Lower lobe of right lung (tissue), 2 donors: ENCODE measurements at regions not wholly inside any gene's neighbourhood (a gene's known extent, or its start where the extent isn't known, plus 50 kb on each side); places are given as distances from the start of the nearest gene placed in this dataset.

Experiments used
- ATAC-seq, 2 donors: fragments of 200-7000 bp; cut with Tn5 transposase; one replicate each; pipeline ENCODE4 v1.9.1; 2020 to 2022; ENCODE audit warnings: mild to moderate bottlenecking in 2 of 2, moderate library complexity in 2 of 2
- DNase-seq: peaks from one replicate; pipeline ENCODE4 v3.0.0-alpha.2; 2020
- H3K27ac ChIP-seq: fragments of 200-600 bp; one replicate; pipeline ENCODE4 v1.8.0; 2022
- H3K27me3 ChIP-seq: fragments of 200-600 bp; one replicate; pipeline ENCODE4 v1.8.0; 2022; ENCODE audit warnings: low read depth
- H3K36me3 ChIP-seq: fragments of 200-600 bp; one replicate; pipeline ENCODE4 v1.8.0; 2022; ENCODE audit warnings: mild to moderate bottlenecking
- H3K4me1 ChIP-seq: fragments of 200-600 bp; one replicate; pipeline ENCODE4 v1.8.0; 2022
- H3K4me3 ChIP-seq: fragments of 200-600 bp; one replicate; pipeline ENCODE4 v1.8.0; 2022; ENCODE audit warnings: mild to moderate bottlenecking
- H3K9me3 ChIP-seq: fragments of 200-600 bp; one replicate; pipeline ENCODE4 v1.8.0; 2022
- intact Hi-C: fragments of 100-400 bp; cut with DNase I; formaldehyde crosslinking; loops from one replicate; pipeline ENCODE4 v1.11.0; 2022
- TF ChIP-seq, protein P1 (sequence below): fragments of 200-600 bp; IDR thresholded peaks from one replicate; pipeline ENCODE4 v1.8.0; 2022; ENCODE audit warnings: antibody characterized with exemption, mild to moderate bottlenecking
- donor health status: DM: no; HTN: yes; CAD: no; lungs with severe emphysema.

DNA sequence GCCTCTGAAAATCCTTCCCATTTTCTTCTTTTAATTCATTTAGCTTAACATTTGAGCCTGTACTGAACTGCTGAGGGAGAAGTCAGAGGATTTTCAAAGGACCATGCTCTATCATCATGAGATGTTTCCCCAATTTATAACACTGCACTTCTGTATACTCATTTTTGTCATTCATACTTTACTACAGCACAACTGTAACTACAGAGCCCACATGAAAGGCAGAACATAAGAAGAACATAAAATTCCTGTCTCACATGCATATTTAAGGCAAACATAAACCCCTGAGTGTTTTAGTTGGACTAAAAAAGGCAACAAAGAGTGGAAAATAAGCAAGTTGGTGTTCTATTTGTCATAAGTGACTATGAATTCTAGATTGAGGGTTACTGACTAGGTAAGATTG is 237.7 kb upstream of the ARPP21 start:
- ATAC-seq, result no peak
- no peak for DNase-seq
- Histone ChIP-seq H3K4me3 (no peak overlapping the region), H3K36me3 (no peaks in the 10 kb centered on the region), H3K9me3 (no peaks in the 10 kb centered on the region), H3K27me3 (no peaks in the 10 kb centered on the region), H3K27ac (no peak overlapping the region), H3K4me1 (no peaks in the 10 kb centered on the region)
- intact Hi-C loops, result no loop called here
- TF ChIP-seq, protein P1, sequence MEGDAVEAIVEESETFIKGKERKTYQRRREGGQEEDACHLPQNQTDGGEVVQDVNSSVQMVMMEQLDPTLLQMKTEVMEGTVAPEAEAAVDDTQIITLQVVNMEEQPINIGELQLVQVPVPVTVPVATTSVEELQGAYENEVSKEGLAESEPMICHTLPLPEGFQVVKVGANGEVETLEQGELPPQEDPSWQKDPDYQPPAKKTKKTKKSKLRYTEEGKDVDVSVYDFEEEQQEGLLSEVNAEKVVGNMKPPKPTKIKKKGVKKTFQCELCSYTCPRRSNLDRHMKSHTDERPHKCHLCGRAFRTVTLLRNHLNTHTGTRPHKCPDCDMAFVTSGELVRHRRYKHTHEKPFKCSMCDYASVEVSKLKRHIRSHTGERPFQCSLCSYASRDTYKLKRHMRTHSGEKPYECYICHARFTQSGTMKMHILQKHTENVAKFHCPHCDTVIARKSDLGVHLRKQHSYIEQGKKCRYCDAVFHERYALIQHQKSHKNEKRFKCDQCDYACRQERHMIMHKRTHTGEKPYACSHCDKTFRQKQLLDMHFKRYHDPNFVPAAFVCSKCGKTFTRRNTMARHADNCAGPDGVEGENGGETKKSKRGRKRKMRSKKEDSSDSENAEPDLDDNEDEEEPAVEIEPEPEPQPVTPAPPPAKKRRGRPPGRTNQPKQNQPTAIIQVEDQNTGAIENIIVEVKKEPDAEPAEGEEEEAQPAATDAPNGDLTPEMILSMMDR, result no peak

DNA sequence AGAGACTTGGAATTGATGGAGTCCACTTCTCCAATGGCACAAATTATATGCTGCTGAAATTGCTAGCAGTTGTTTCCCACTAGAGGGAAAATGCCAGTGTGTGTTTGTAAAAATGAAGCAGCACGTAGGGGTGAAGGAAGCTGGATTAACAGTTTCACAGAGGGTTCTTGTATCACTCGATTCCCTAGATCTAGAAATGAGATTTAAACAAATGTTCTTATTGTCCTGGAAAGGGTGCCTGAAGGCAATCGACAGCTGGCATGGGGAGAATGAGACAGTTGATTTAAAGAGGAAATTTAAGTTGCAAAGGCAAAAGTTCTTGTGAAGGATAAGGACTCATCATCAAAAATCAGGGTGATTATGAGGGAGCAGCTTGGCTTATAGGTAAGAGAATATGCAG is 234.8 kb upstream of the ARPP21 start:
- Histone ChIP-seq H3K27ac (no peak overlapping the region), H3K4me3 (no peak overlapping the region), H3K36me3 (no peaks in the 10 kb centered on the region), H3K9me3 (no peaks in the 10 kb centered on the region), H3K27me3 (no peaks in the 10 kb centered on the region), H3K4me1 (no peaks in the 10 kb centered on the region)
- TF ChIP-seq, protein P1, result no peak
- ATAC-seq (no peak), DNase-seq (no peak)
- intact Hi-C loops, result no loop called here

DNA sequence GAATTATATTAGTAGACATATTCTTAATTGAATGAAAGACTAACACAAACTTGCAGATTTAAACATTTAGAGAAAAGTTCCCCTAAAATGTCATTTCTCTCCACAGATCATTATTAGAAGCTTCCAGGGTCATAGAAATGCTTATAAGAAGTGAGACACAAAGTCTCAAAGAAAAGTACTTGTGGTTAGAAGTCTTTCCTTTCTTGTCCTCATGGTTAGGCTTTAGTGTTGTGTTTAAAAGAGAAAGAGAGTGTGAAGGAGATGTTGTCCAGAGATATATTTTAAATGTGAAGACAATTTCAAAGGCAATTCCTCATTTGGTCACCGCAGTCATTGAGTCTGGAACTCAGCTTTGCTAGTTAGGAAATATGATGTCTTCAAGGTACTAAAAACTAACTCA is 230.4 kb upstream of the ARPP21 start:
- intact Hi-C loops, result no loop called here

DNA sequence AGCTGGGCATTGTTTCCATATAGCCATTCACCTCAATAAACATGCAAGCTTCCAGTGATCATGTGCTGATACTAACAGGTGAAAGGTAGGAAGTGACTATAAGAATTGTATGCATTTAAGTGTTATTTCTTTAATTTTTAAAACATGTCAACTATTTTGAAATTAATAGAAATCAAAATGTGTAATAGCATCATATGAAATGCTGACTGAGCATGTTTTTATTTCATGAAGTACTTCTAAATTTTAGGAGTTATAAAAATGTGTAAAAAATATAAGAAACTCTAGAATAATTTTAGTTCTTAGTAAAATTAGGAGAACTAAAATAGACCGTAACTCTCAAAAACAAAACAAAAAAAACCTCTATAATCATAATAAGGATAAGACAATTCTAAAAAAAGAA is 229.3 kb upstream of the ARPP21 start:
- H3K27me3 ChIP-seq, result no peaks in the 10 kb centered on the region
- no peak overlapping the region for H3K27ac ChIP-seq
- DNase-seq (no peak), ATAC-seq (no peak)
- intact Hi-C loops, result no loop called here
- TF ChIP-seq, protein P1, result no peak
- H3K36me3 ChIP-seq, result no peaks in the 10 kb centered on the region
- no peaks in the 10 kb centered on the region for H3K9me3 ChIP-seq
- H3K4me1 ChIP-seq, result no peaks in the 10 kb centered on the region
- H3K4me3 ChIP-seq, result no peak overlapping the region

More for the DNA sequence above, 230.4 kb upstream of the ARPP21 start:
- H3K9me3 ChIP-seq, result no peaks in the 10 kb centered on the region
- no peaks in the 10 kb centered on the region for H3K36me3 ChIP-seq
- no peaks in the 10 kb centered on the region for H3K27me3 ChIP-seq
- DNase-seq (no peak), ATAC-seq (no peak)
- no peaks in the 10 kb centered on the region for H3K4me1 ChIP-seq
- TF ChIP-seq, protein P1, result no peak
- H3K4me3 ChIP-seq, result no peak overlapping the region
- H3K27ac ChIP-seq, result no peak overlapping the region

DNA sequence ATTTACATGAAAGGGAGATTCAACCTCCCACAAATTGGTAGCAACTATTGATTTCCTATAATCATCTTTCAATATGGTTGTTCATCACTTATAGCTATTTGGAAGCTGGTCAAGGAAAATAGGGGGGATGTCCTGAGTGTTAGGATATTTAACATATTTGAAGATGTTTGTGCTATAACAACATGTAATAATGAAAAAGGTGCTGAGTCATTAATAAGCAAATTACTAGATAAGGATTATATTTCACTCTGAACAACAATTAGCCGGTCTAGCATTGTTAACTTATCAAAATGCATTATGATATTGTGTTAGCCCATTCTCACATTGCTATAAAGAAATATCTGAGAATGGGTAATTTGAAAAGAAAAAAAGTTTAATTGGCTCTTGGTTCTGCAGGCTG is 225.8 kb upstream of the ARPP21 start:
- DNase-seq, result no peak
- no peaks in the 10 kb centered on the region for H3K9me3 ChIP-seq
- no peaks in the 10 kb centered on the region for H3K27me3 ChIP-seq
- H3K36me3 ChIP-seq, result no peaks in the 10 kb centered on the region
- no peak overlapping the region for H3K27ac ChIP-seq
- intact Hi-C loops, result no loop called here
- no peaks in the 10 kb centered on the region for H3K4me1 ChIP-seq
- no peak for ATAC-seq
- TF ChIP-seq, protein P1, result no peak
- no peak overlapping the region for H3K4me3 ChIP-seq

DNA sequence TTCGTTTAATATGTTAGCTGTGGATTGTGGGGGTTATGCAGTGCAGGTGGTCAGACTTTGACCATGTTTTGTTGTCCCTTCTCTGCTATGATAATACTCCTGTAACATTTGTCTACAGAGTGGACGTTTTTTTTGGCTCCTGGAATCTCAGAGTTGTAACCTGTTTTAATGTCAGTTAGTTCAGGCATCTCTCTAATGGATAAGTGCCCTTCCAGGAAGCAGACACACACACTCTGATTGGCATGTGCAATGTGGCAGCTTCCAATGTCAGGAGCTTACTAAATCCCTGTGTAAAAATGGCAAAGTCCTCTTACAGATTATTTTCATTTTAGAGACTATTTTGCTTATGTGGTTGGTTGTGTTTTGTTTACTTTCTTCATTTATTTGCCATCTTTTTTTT is 222.2 kb upstream of the ARPP21 start:
- Histone ChIP-seq H3K4me1 (no peaks in the 10 kb centered on the region), H3K9me3 (no peaks in the 10 kb centered on the region), H3K36me3 (no peaks in the 10 kb centered on the region), H3K27me3 (no peaks in the 10 kb centered on the region), H3K4me3 (no peak overlapping the region), H3K27ac (no peak overlapping the region)
- DNase-seq (no peak), ATAC-seq (no peak)
- intact Hi-C loops, result no loop called here
- TF ChIP-seq, protein P1, result no peak
